ENCODE measurements at regions not wholly inside any gene's neighbourhood (a gene's known extent, or its start where the extent isn't known, plus 50 kb on each side); places are given as distances from the start of the nearest gene placed in this dataset.
A peak's percentile ranks its signal among the peaks of the same experiment; 100 is the strongest.

DNA sequence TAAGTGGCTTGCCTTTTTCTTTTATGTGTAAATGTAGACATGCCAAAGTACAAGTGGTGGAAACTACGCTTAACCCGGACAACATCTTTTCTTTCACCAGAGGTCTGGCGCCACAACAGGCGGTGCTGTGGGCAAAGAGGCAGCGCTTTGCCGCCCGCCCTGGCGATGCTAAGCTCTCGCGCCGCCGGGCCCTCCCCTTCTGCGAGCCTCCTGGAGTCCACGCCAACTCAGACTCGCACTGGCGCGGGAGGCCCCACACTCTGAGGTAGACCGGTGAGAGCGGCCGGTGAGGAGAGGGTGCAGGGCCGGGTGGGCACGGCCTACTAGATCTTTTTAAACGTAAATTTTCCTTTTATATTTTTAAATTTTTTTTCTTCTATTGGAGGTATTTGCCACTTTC is 2253.1 kb upstream of the C9orf72 start:
- no peaks in the 10 kb centered on the region for H3K27me3 Mint-ChIP-seq
- no peak overlapping the region for H3K4me3 Mint-ChIP-seq
- H3K9me3 Mint-ChIP-seq = peaks cover 0 to 10% (median 4%) of the 10 kb centered on the region in 7 donors
- H3K36me3 Mint-ChIP-seq = no peaks in the 10 kb centered on the region
- H3K27ac Mint-ChIP-seq = no peak overlapping the region
- DNase-seq (no peak), ATAC-seq (ENCODE audit: low read depth in 2 of 2) (no peak)
- no peaks in the 10 kb centered on the region for H3K4me1 Mint-ChIP-seq

DNA sequence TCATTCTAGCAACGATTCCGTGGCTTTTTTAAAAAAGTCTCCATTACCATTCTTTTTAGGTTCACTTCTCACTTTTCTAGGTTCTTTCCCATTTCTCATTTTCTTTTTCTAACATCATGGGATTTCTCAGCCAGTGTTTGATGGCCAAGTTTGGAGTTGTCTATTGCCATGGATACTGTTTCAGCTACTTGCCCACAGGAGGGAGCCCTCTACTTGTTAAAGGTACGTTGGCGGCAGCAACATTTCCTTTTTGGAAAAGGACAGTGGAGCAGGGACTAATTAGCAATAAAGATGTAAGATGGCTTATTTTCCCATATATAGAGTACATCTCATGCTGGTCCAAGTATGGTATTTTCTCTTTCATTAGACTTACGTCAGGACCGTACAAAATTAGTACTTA is 2257.5 kb upstream of the C9orf72 start:
- Mint-ChIP-seq H3K27me3 (no peaks in the 10 kb centered on the region), H3K9me3 (peaks cover 0 to 10% (median 3%) of the 10 kb centered on the region in 7 donors), H3K4me3 (no peak overlapping the region), H3K4me1 (no peaks in the 10 kb centered on the region), H3K36me3 (no peaks in the 10 kb centered on the region), H3K27ac (no peak overlapping the region)
- ATAC-seq (ENCODE audit: low read depth in 2 of 2) (no peak), DNase-seq (no peak)

DNA sequence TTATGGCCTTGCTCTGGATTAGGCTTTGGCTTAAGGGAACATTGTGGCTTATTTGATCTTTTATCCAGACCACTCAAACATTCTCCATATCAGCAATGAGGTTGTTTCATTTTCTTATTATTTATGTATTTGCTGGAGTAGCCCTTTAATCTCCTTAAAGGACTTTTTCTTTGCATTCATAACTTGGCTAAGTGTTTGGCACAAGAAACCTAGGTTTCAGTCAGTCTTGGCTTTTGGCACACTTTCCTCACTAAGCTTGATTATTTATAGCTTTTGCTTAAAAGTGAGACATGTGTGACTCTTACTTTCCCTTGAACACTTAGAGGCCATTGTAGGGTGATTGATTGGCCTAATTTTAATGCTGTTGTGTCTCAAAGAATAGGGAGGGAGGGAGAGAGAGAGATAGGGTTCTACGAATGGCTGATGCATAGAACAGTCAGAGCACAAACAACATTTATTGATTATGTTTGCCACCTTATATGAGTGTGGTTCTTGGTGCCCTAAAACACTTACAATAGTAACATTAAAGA is 2265.3 kb upstream of the C9orf72 start:
- no peak for DNase-seq
- H3K27ac Mint-ChIP-seq = no peak overlapping the region
- peaks cover 0 to 4% (median 2%) of the 10 kb centered on the region in 7 donors for H3K9me3 Mint-ChIP-seq
- H3K4me1 Mint-ChIP-seq = no peaks in the 10 kb centered on the region
- no peaks in the 10 kb centered on the region for H3K27me3 Mint-ChIP-seq
- ATAC-seq (ENCODE audit: low read depth in 2 of 2) = no peak
- H3K36me3 Mint-ChIP-seq = no peaks in the 10 kb centered on the region
- no peak overlapping the region for H3K4me3 Mint-ChIP-seq

DNA sequence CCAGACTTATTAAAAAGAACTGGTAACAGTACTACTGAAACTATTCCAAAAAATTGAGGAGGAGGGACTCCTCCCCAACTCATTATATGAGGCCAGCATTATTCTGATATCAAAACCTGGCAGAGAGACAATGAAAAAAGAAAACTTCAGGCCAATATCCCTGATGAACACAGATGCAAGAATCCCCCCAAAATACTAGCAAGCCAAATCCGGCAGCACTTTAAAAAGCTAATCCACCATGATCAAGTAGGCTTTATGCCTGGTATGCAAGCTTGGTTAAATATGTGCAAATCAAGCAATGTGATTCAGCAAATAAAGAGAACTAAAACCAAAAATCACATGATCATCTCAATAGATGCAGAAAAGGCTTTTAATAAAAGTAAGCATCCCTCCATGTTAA is 2271.0 kb upstream of the C9orf72 start:
- no peak for DNase-seq
- H3K27me3 Mint-ChIP-seq = no peaks in the 10 kb centered on the region
- H3K4me1 Mint-ChIP-seq = no peaks in the 10 kb centered on the region
- H3K4me3 Mint-ChIP-seq = no peak overlapping the region
- H3K36me3 Mint-ChIP-seq = no peaks in the 10 kb centered on the region
- H3K9me3 Mint-ChIP-seq = peaks cover 0 to 13% (median 3%) of the 10 kb centered on the region in 7 donors
- no peak for ATAC-seq (ENCODE audit: low read depth in 2 of 2)
- H3K27ac Mint-ChIP-seq = no peak overlapping the region

DNA sequence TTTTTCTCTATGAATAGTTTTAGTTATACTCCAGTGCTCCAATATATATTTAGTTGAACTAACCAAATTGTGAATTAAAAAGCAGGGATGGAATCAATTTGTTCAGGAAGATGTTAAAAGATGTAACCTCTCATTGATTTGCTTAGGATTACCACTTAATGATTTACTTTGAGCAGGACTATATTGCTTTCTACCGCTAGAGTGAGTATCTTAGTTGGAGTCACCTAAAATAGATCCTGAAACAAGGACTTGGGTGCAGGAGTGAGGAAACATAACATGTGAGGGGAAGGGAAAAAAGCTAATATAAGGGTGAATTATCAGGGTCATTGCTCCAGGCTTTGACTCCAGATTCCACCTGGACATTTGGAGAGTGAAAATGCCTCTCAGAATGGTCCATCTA is 2277.4 kb upstream of the C9orf72 start:
- ATAC-seq (ENCODE audit: low read depth in 2 of 2) (no peak), DNase-seq (no peak)
- H3K27ac Mint-ChIP-seq = no peak overlapping the region
- no peaks in the 10 kb centered on the region for H3K4me1 Mint-ChIP-seq
- H3K4me3 Mint-ChIP-seq = no peak overlapping the region
- no peaks in the 10 kb centered on the region for H3K36me3 Mint-ChIP-seq
- no peaks in the 10 kb centered on the region for H3K27me3 Mint-ChIP-seq
- peaks cover 0 to 3% (median 0%) of the 10 kb centered on the region in 7 donors for H3K9me3 Mint-ChIP-seq

DNA sequence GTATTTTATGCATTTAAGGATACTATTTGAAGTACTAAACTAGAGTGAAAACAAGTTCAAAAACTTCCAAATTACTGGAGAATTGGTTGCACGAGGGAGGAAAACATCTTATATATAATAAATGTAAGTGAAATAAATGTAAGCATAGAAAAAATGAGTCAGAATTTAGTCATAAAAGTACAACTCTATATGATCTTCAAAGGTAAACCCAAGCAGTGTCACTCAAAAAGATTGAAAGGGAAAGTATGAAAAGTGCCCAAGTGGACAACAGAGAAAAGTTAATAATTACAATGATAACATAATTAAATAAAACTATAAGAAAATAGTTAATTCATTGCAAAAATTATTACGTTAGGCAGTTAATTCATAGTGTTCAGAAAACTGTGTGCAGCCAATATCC is 2288.5 kb upstream of the C9orf72 start:
- peaks cover 0 to 4% (median 0%) of the 10 kb centered on the region in 7 donors for H3K9me3 Mint-ChIP-seq
- ATAC-seq (ENCODE audit: low read depth in 2 of 2) (no peak), DNase-seq (no peak)
- no peak overlapping the region for H3K27ac Mint-ChIP-seq
- H3K4me1 Mint-ChIP-seq = no peaks in the 10 kb centered on the region
- H3K4me3 Mint-ChIP-seq = no peak overlapping the region
- H3K27me3 Mint-ChIP-seq = no peaks in the 10 kb centered on the region
- no peaks in the 10 kb centered on the region for H3K36me3 Mint-ChIP-seq

DNA sequence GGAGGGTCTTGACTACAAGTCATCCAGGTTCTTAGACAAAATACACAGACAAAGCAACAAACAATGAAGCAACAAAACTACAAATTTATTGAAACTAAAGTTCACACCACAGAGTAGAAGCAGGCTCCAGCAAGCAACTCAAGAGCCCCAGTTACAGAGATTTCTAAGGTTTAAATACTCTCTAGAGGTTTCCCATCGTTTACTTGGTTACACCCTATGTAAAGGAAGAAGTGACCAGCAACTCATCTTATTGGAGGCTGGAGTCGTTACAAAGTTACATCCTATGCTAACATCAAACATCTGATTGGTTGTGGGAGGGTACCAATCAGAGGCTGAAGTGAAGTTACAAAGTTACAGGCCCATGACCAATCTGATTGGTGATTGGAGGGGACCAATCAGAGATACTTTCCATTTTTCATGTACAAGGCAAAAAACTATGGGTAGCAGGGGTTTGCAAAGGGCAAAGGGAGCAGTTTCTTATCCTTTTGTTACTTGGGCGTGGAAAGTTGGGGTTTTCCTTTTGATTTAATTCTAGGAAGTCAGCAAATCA is 2292.6 kb upstream of the C9orf72 start:
- Mint-ChIP-seq H3K27ac (no peak overlapping the region), H3K9me3 (peaks cover 0 to 6% (median 2%) of the 10 kb centered on the region in 7 donors), H3K4me1 (no peaks in the 10 kb centered on the region), H3K36me3 (no peaks in the 10 kb centered on the region), H3K27me3 (no peaks in the 10 kb centered on the region), H3K4me3 (no peak overlapping the region)
- ATAC-seq (ENCODE audit: low read depth in 2 of 2) = peak in 1 of 2 donors; percentile 28
- no peak for DNase-seq

DNA sequence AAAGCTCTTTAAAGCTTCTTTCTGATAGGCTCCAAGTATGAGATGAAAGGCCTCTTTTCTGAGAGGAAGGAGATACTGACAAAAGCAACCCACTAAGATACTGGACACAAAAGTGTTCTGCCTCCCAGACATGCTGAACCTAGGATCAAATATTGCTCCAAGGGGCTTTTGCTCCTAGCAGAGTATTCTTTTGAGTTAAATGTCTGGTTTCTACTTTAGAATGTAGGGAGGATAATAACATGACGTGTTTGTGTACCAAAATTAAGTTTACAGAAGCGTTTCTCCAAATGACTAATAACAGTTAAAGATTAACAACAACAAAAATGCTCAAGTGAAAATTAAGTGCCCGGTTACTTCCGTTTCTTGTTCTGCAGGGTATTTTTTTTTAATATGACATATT is 2293.3 kb upstream of the C9orf72 start:
- no peaks in the 10 kb centered on the region for H3K27me3 Mint-ChIP-seq
- DNase-seq (no peak), ATAC-seq (ENCODE audit: low read depth in 2 of 2) (no peak)
- no peaks in the 10 kb centered on the region for H3K36me3 Mint-ChIP-seq
- no peak overlapping the region for H3K27ac Mint-ChIP-seq
- H3K9me3 Mint-ChIP-seq = peaks cover 0 to 6% (median 2%) of the 10 kb centered on the region in 7 donors
- no peaks in the 10 kb centered on the region for H3K4me1 Mint-ChIP-seq
- H3K4me3 Mint-ChIP-seq = no peak overlapping the region

DNA sequence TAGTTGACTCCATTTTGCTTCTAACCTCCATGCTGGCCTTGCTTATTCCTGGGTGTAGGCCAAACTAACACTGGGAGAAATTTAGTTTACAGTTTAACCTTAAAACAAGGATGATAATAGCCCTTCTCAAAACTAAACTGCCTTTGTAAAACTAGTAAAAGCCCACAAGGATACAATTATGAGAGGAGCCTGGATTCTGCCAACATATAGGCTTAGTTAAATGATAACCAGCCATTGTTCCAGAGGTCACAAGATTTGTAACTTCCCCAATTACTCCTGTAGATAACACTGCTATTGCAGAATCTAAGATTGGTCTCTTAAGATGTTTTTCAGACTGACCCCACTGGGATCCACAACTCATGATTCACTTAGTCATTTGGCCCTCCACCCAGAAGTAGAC is 2300.3 kb upstream of the C9orf72 start:
- Mint-ChIP-seq H3K36me3 (no peaks in the 10 kb centered on the region), H3K27me3 (no peaks in the 10 kb centered on the region), H3K9me3 (peaks cover 0 to 4% (median 2%) of the 10 kb centered on the region in 7 donors), H3K4me3 (no peak overlapping the region), H3K27ac (no peak overlapping the region), H3K4me1 (no peaks in the 10 kb centered on the region)
- no peak for DNase-seq
- ATAC-seq (ENCODE audit: low read depth in 2 of 2) = no peak

DNA sequence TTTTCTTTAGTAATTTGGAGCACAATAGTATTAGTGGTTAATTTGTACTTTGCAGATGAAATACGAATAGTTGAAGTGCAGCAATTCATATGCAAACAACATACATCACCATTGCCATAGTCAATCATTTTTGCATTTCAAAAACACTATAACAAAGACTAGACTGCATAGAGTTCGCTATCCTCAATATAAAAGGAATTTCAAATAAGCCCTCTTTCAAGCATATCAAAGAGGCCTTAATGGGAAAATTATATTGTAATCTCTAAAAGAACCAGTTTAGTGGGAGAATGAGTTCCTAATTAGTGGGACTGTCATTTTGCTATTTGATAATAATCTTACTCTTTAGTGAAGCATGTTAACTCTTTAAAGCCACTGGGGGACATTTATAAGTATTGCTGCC is 2302.3 kb upstream of the C9orf72 start:
- Mint-ChIP-seq H3K4me3 (no peak overlapping the region), H3K27ac (no peak overlapping the region), H3K27me3 (no peaks in the 10 kb centered on the region), H3K9me3 (no peaks in the 10 kb centered on the region), H3K36me3 (no peaks in the 10 kb centered on the region), H3K4me1 (no peaks in the 10 kb centered on the region)
- DNase-seq (no peak), ATAC-seq (ENCODE audit: low read depth in 2 of 2) (no peak)

DNA sequence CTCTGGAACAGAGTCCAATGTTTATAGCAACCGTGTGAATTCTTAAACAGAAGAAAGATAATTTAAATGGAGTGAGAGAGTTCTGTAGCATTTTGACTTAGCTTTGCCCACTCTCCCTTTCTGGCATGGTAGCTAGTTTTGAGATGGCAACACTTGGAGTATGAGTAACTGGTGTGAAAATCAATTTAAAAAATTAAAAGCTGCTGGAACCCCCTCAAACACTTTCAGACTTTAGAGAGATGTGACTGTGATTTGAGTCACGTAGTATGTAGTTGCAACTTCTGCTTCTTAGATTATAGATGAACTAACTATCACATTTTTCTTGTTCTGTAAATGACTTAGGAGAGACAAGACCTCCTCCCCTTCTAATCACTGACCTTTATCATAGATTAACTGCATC is 2309.5 kb upstream of the C9orf72 start:
- DNase-seq = no peak
- ATAC-seq (ENCODE audit: low read depth in 2 of 2) = no peak
- no peaks in the 10 kb centered on the region for H3K27me3 Mint-ChIP-seq
- H3K4me1 Mint-ChIP-seq = no peaks in the 10 kb centered on the region
- peaks cover 0 to 5% (median 2%) of the 10 kb centered on the region in 7 donors for H3K9me3 Mint-ChIP-seq
- H3K4me3 Mint-ChIP-seq = no peak overlapping the region
- H3K36me3 Mint-ChIP-seq = no peaks in the 10 kb centered on the region
- H3K27ac Mint-ChIP-seq = no peak overlapping the region

DNA sequence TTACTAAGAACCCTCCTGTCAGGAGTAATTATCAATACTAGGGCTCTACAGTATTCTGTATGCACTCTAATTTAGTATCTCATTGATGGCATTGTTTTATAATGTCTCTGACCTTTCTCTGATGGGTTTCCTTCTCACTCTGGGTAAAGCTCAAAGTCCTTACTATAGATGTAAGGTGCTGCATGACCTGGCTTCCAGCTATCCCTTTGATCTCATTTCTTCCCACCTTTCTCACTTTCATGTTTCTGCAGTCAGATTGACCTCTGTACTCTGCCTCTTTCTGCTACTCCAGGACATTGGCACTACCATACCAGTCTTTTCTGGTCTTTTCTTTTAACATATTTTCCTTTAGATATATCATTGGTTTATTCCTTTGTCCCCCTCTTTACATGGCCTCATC is 2332.8 kb upstream of the C9orf72 start:
- no peaks in the 10 kb centered on the region for H3K36me3 Mint-ChIP-seq
- DNase-seq (no peak), ATAC-seq (ENCODE audit: low read depth in 2 of 2) (no peak)
- H3K9me3 Mint-ChIP-seq = peaks cover 0 to 2% (median 0%) of the 10 kb centered on the region in 7 donors
- H3K27ac Mint-ChIP-seq = no peak overlapping the region
- no peak overlapping the region for H3K4me3 Mint-ChIP-seq
- no peaks in the 10 kb centered on the region for H3K4me1 Mint-ChIP-seq
- no peaks in the 10 kb centered on the region for H3K27me3 Mint-ChIP-seq

DNA sequence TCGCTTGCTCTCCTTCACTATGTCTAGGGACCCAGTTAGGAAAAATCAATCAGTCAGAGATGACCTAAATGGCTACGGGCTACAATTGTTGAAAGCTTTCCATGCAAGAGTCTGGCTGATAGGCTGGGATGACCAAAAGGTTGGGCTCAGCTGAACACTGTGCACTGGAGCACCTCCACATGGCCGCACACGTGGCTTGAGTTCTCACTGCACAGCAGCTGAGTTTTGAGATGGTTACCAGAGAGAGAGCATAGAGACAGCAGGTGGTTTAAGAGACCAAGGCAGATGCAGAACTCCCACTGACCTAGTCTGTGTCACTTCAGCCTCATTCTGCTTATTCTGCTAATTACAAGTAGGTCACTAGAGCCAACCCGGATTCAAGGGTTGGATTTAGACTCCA is 2354.8 kb upstream of the C9orf72 start:
- Mint-ChIP-seq H3K27ac (no peak overlapping the region), H3K4me1 (no peaks in the 10 kb centered on the region), H3K4me3 (no peak overlapping the region), H3K9me3 (peaks cover 0 to 10% (median 0%) of the 10 kb centered on the region in 7 donors), H3K27me3 (no peaks in the 10 kb centered on the region), H3K36me3 (no peaks in the 10 kb centered on the region)
- DNase-seq (no peak), ATAC-seq (ENCODE audit: low read depth in 2 of 2) (no peak)

DNA sequence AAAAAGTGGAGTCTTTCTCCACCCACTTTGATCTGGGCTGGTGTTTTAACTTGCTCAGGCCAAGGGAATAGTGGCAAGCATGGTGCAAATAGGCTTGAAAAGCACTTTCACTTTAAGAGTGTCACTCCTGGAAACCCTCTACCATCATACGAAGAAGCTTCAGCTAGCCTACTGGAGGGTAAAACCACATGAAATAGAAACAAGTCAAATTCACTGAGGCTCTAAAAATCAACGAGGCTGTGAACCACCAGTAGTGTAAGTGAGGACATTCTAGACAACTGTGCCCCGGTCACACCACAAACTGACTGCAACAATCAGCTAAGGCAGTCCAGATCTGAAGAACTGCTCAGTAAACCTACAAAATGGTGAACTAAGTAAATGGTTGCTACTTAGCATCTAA is 2366.3 kb upstream of the C9orf72 start:
- DNase-seq = no peak
- H3K4me3 Mint-ChIP-seq = no peak overlapping the region
- H3K36me3 Mint-ChIP-seq = no peaks in the 10 kb centered on the region
- H3K9me3 Mint-ChIP-seq = peaks cover 7 to 28% (median 20%) of the 10 kb centered on the region in 7 donors
- ATAC-seq (ENCODE audit: low read depth in 2 of 2) = no peak
- H3K27me3 Mint-ChIP-seq = no peaks in the 10 kb centered on the region
- H3K4me1 Mint-ChIP-seq = no peaks in the 10 kb centered on the region
- H3K27ac Mint-ChIP-seq = no peak overlapping the region

DNA sequence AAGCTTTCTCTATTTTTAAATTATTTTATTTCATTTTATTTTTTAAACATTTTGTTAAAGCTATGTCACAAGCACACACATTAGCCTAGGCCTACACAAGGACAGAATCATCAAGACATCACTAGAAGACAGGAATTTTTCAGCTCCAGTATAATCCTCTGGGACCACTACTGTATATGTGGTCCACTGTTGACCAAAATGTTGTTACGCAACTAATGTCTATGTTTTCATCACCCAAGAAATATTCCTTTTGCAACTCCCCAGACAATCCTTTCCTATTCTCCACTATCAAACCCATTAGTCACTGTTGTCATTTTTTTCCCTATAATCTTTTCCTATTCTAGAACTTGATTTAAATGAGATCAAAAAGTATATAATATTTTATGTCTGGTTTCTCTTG is 2371.7 kb upstream of the C9orf72 start:
- DNase-seq (no peak), ATAC-seq (ENCODE audit: low read depth in 2 of 2) (no peak)
- H3K9me3 Mint-ChIP-seq = peaks cover 0 to 6% (median 3%) of the 10 kb centered on the region in 7 donors
- H3K36me3 Mint-ChIP-seq = no peaks in the 10 kb centered on the region
- no peak overlapping the region for H3K4me3 Mint-ChIP-seq
- no peaks in the 10 kb centered on the region for H3K4me1 Mint-ChIP-seq
- H3K27ac Mint-ChIP-seq = no peak overlapping the region
- no peaks in the 10 kb centered on the region for H3K27me3 Mint-ChIP-seq

Measured in naive B cell (primary cell).